A673 (cell line): ENCODE measurements at regions not wholly inside any gene's neighbourhood (a gene's known extent, or its start where the extent isn't known, plus 50 kb on each side); places are given as distances from the start of the nearest gene placed in this dataset.

Experiments used
- CTCF ChIP-seq: fragments of 300-800, 200-600 bp; sonication (generic); conservative IDR thresholded peaks from 2 replicates; pipeline ENCODE4 v1.5.1; 2017; ENCODE audit warnings: low read depth, mild to moderate bottlenecking, antibody characterized with exemption, low read length, moderate library complexity, mixed read lengths
- EZH2 ChIP-seq: fragments of 200-600 bp; sonication (generic); IDR thresholded peaks from 2 replicates; pipeline ENCODE4 v1.6.1; 2017; ENCODE audit warnings: borderline replicate concordance, low read depth, mild to moderate bottlenecking, mixed read lengths, antibody characterized with exemption, low read length; ENCODE audit not compliant: poor library complexity, severe bottlenecking

- TF ChIP-seq CTCF = no peak
- TF ChIP-seq EZH2 = no peak
Measured at GRCh38 chr4:125772680-125773079, 457.9 kb downstream of the FAT4 start.
